Spleen (tissue), 7 donors: ENCODE measurements at regions not wholly inside any gene's neighbourhood (a gene's known extent, or its start where the extent isn't known, plus 50 kb on each side); places are given as distances from the start of the nearest gene placed in this dataset.

Experiments used
- POLR2A ChIP-seq, 3 donors: fragments of 450-650 bp; IDR thresholded peaks; one replicate each; pipeline ENCODE4 v1.5.1; 2017; ENCODE audit warnings: antibody characterized with exemption in 3 of 3, mild to moderate bottlenecking in 1 of 3
- TF ChIP-seq, protein P1 (sequence below), 11 experiments: fragments of 200-600 bp in 7 of 11; fragments of 450-650 bp in 4 of 11; sonication (generic) in 4 of 11; IDR thresholded peaks in 8 of 11; conservative IDR thresholded peaks in 3 of 11; 1 replicate in 7 of 11; 2 replicates in 4 of 11; pipeline versions ENCODE4 v1.4.0 to v1.8.0; 2016 to 2021; ENCODE audit warnings: antibody characterized with exemption in 11 of 11, inconsistent platforms in 4 of 11, mild to moderate bottlenecking in 1 of 11
- donor health status: DM: no; HTN: no; CAD: no; lungs with moderate emphysema.
- donor health status: DM: no; HTN: no; CAD: no.
- donor health status: DM: no; HTN: no; CAD: no.

GRCh38 chr6:150541576-150541975 is 58.1 kb upstream of the PLEKHG1 start:
- no peak for TF ChIP-seq POLR2A (IDR thresholded peaks at IDR 0.05)
- TF ChIP-seq, protein P1, sequence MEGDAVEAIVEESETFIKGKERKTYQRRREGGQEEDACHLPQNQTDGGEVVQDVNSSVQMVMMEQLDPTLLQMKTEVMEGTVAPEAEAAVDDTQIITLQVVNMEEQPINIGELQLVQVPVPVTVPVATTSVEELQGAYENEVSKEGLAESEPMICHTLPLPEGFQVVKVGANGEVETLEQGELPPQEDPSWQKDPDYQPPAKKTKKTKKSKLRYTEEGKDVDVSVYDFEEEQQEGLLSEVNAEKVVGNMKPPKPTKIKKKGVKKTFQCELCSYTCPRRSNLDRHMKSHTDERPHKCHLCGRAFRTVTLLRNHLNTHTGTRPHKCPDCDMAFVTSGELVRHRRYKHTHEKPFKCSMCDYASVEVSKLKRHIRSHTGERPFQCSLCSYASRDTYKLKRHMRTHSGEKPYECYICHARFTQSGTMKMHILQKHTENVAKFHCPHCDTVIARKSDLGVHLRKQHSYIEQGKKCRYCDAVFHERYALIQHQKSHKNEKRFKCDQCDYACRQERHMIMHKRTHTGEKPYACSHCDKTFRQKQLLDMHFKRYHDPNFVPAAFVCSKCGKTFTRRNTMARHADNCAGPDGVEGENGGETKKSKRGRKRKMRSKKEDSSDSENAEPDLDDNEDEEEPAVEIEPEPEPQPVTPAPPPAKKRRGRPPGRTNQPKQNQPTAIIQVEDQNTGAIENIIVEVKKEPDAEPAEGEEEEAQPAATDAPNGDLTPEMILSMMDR (IDR thresholded peaks at IDR 0.05 in 8 of 11, conservative IDR thresholded peaks at IDR 0.05 in 3 of 11): no peak
